Smooth muscle cell (in vitro differentiated cells): ENCODE measurements at regions not wholly inside any gene's neighbourhood (a gene's known extent, or its start where the extent isn't known, plus 50 kb on each side); places are given as distances from the start of the nearest gene placed in this dataset.

Experiments
- DNase-seq: peaks from one replicate; lab custom pipeline; 2025; ENCODE audit not compliant: unreplicated experiment; lab: John Stamatoyannopoulos, UW
- H2AFZ ChIP-seq: fragments of 200-600 bp; sonication (generic); 2 replicates; pipeline ENCODE4 v1.6.0; 2016; ENCODE audit warnings: antibody characterized with exemption, low read depth, mild to moderate bottlenecking
- H3F3A ChIP-seq: fragments of 200-600 bp; sonication (generic); 2 replicates; pipeline ENCODE4 v1.6.0; 2017; ENCODE audit warnings: antibody characterized with exemption, low read depth
- H3K27ac ChIP-seq: fragments of 200-600 bp; sonication (generic); 2 replicates; pipeline ENCODE4 v1.5.1; 2016; ENCODE audit warnings: low read depth, mild to moderate bottlenecking
- H3K27me3 ChIP-seq: fragments of 200-600 bp; sonication (generic); 2 replicates; pipeline ENCODE4 v1.6.1; 2016; ENCODE audit warnings: low read depth, mild to moderate bottlenecking
- H3K36me3 ChIP-seq: fragments of 200-600 bp; sonication (generic); 2 replicates; pipeline ENCODE4 v1.5.1; 2016; ENCODE audit warnings: low read depth
- H3K4me1 ChIP-seq: fragments of 200-600 bp; sonication (generic); 2 replicates; pipeline ENCODE4 v1.5.1; 2016; ENCODE audit warnings: low read depth
- H3K4me2 ChIP-seq: fragments of 200-600 bp; sonication (generic); 2 replicates; pipeline ENCODE4 v1.6.0; 2016; ENCODE audit warnings: mild to moderate bottlenecking
- H3K4me3 ChIP-seq: fragments of 200-600 bp; sonication (generic); 2 replicates; pipeline ENCODE4 v1.5.1; 2016; ENCODE audit warnings: mild to moderate bottlenecking
- H3K79me2 ChIP-seq: fragments of 200-600 bp; sonication (generic); 2 replicates; pipeline ENCODE4 v1.6.0; 2016; ENCODE audit warnings: low read depth, mild to moderate bottlenecking
- H3K9ac ChIP-seq: fragments of 200-600 bp; sonication (generic); 2 replicates; pipeline ENCODE4 v1.6.0; 2016; ENCODE audit warnings: low read depth
- H3K9me3 ChIP-seq: fragments of 200-600 bp; sonication (generic); replicated peaks from 2 replicates; pipeline ENCODE4 v1.5.1; 2016; ENCODE audit warnings: low read depth
- H4K20me1 ChIP-seq: fragments of 200-600 bp; sonication (generic); 2 replicates; pipeline ENCODE4 v1.6.0; 2016; ENCODE audit warnings: low read depth
- CTCF ChIP-seq: fragments of 200-600 bp; sonication (generic); IDR thresholded peaks from 2 replicates; pipeline ENCODE4 v1.5.1; 2017; ENCODE audit warnings: borderline replicate concordance, mild to moderate bottlenecking, antibody characterized with exemption; ENCODE audit not compliant: insufficient read depth, poor library complexity, severe bottlenecking
- WGBS: methylation state at CpG from one replicate; pipeline ENCODE4 v1.1.7; 2016; ENCODE audit warnings: low lambda C conversion rate; 5-methylcytosine and 5-hydroxymethylcytosine counted together

- H3K4me2 ChIP-seq: no peak overlapping the region
- no peak overlapping the region for H2AFZ ChIP-seq
- no peaks in the 10 kb centered on the region for H3K79me2 ChIP-seq
- H3K27me3 ChIP-seq: peaks cover 49% of the 10 kb centered on the region
- H3K36me3 ChIP-seq: no peaks in the 10 kb centered on the region
- peak; percentile 13 for TF ChIP-seq CTCF
- H4K20me1 ChIP-seq: no peaks in the 10 kb centered on the region
- WGBS: 53% methylated on average over 9 of the region's 9 CpGs
- H3K9me3 ChIP-seq: no peaks in the 10 kb centered on the region
- no peak overlapping the region for H3K9ac ChIP-seq
- no peak for DNase-seq
- H3K4me1 ChIP-seq: no peaks in the 10 kb centered on the region
- no peaks in the 10 kb centered on the region for H3F3A ChIP-seq
- H3K27ac ChIP-seq: no peak overlapping the region
- H3K4me3 ChIP-seq: no peak overlapping the region
These were observed 58.1 kb downstream of the GGTLC2 start for GRCh38 chr22:22702237-22703202.

- WGBS: 81% methylated on average over 4 of the region's 4 CpGs
- no peak overlapping the region for H3K4me2 ChIP-seq
- no peak overlapping the region for H3K27ac ChIP-seq
- no peak overlapping the region for H3K9ac ChIP-seq
- H2AFZ ChIP-seq: no peak overlapping the region
- H3K79me2 ChIP-seq: no peaks in the 10 kb centered on the region
- H3K4me3 ChIP-seq: no peak overlapping the region
- DNase-seq: no peak
- H3K4me1 ChIP-seq: no peaks in the 10 kb centered on the region
- H3K36me3 ChIP-seq: no peaks in the 10 kb centered on the region
- H3K27me3 ChIP-seq: peaks cover 56% of the 10 kb centered on the region
- H3F3A ChIP-seq: no peaks in the 10 kb centered on the region
- no peaks in the 10 kb centered on the region for H4K20me1 ChIP-seq
- no peaks in the 10 kb centered on the region for H3K9me3 ChIP-seq
- TF ChIP-seq CTCF: no peak
These were observed 58.8 kb downstream of the GGTLC2 start for GRCh38 chr22:22703203-22703570.

DNA sequence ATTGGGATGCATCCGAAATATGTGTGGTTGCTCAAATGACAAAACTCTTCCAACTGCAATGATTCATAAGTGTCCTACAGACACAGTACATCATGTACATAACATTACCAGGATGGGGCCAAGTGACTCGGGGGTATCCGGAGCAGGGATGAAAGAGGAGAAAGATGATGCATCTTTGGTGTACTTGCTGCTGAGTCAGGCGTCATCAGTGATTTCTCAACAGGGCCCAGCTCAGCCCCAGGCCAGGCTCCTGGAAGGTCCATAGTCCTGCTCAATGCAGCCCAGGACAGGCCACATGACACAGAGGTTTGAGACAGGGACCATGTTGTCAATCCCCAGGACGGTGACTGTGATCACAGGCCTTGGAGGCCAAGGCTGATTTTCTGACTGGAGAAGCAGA lies 59.3 kb downstream of the GGTLC2 start:
- no peak overlapping the region for H3K4me2 ChIP-seq
- H2AFZ ChIP-seq: no peak overlapping the region
- H3K79me2 ChIP-seq: no peaks in the 10 kb centered on the region
- no peak overlapping the region for H3K27ac ChIP-seq
- WGBS: 50% methylated on average over 5 of the region's 5 CpGs
- H3K4me3 ChIP-seq: no peak overlapping the region
- H4K20me1 ChIP-seq: no peaks in the 10 kb centered on the region
- no peaks in the 10 kb centered on the region for H3K4me1 ChIP-seq
- H3K27me3 ChIP-seq: peaks cover 54% of the 10 kb centered on the region
- H3K36me3 ChIP-seq: no peaks in the 10 kb centered on the region
- TF ChIP-seq CTCF: no peak
- H3K9me3 ChIP-seq: no peaks in the 10 kb centered on the region
- no peak for DNase-seq
- no peaks in the 10 kb centered on the region for H3F3A ChIP-seq
- H3K9ac ChIP-seq: no peak overlapping the region
